ENCODE measurements at regions not wholly inside any gene's neighbourhood (a gene's known extent, or its start where the extent isn't known, plus 50 kb on each side); places are given as distances from the start of the nearest gene placed in this dataset.
A peak's percentile ranks its signal among the peaks of the same experiment; 100 is the strongest.

DNA sequence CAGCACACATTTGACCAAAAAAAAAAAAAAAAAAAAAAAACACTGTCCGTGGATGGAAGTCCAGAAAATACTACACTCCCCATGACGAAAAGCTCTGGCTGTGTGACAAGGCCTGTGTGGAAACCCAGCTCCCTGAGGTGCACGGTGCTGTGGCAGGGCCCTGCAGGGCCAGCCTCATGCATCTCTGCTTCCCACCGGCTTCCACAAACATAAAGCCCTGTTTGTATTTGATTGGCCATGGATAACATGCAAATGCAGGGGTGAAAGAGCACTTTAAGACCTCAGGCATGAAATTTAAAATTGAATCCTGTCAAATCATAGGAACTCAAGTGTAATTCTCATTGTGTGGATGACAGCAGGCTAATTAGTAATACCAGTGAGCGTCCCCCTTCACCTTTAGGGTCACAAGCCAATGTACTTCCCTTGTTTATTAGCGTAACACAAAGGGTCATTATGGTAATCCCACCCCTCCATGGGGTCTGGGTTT is 757.2 kb downstream of the GALR1 start:
- Histone ChIP-seq H3K79me2 (ENCODE audit: low read length) (no peaks in the 10 kb centered on the region), H3K4me3 (ENCODE audit: low read length) (no peak overlapping the region), H3K4me2 (ENCODE audit: low read length) (no peak overlapping the region), H3K27me3 (ENCODE audit: low read depth, low read length) (no peaks in the 10 kb centered on the region), H3K4me1 (ENCODE audit: low read length) (no peaks in the 10 kb centered on the region), H3K9ac (ENCODE audit: low read length) (no peak overlapping the region), H3K36me3 (replicated peaks; ENCODE audit: low read depth, low read length) (no peaks in the 10 kb centered on the region), H3K9me3 (ENCODE audit: insufficient read depth, low read length) (peaks cover 13% of the 10 kb centered on the region; the same call in 1 of the 2 replicates), H3K27ac (ENCODE audit: low read length) (no peak overlapping the region), H2AFZ (ENCODE audit: low read depth, low read length) (no peak overlapping the region), H4K20me1 (ENCODE audit: insufficient read depth, low read length) (no peaks in the 10 kb centered on the region)
- TF ChIP-seq, protein P1, sequence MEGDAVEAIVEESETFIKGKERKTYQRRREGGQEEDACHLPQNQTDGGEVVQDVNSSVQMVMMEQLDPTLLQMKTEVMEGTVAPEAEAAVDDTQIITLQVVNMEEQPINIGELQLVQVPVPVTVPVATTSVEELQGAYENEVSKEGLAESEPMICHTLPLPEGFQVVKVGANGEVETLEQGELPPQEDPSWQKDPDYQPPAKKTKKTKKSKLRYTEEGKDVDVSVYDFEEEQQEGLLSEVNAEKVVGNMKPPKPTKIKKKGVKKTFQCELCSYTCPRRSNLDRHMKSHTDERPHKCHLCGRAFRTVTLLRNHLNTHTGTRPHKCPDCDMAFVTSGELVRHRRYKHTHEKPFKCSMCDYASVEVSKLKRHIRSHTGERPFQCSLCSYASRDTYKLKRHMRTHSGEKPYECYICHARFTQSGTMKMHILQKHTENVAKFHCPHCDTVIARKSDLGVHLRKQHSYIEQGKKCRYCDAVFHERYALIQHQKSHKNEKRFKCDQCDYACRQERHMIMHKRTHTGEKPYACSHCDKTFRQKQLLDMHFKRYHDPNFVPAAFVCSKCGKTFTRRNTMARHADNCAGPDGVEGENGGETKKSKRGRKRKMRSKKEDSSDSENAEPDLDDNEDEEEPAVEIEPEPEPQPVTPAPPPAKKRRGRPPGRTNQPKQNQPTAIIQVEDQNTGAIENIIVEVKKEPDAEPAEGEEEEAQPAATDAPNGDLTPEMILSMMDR (IDR thresholded peaks at IDR 0.05; ENCODE audit: low read depth, low read length): no peak
- no peak for TF ChIP-seq EZH2phosphoT487 (IDR thresholded peaks at IDR 0.05; ENCODE audit: low read depth)

DNA sequence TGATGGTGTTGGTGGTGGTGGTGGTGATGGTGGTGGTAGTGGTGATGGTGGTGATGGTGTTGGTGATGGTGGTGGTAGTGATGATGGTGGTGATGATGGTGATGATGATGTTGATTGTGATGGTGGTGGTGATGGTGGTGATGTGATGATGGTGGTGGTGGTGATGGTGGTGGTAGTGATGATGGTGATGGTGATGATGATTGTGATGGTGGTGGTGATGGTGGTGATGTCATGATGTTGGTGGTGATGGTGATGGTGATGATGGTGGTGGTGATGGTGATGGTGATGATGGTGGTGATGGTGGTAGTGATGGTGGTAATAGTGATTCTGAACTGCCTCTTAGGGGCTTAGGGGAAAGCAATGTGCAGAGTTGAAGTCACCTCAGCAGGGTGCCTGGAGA is 760.7 kb downstream of the GALR1 start:
- H3K9me3 ChIP-seq (ENCODE audit: insufficient read depth, low read length): peaks cover 11% of the 10 kb centered on the region; the same call in 1 of the 2 replicates
- no peak overlapping the region for H3K27ac ChIP-seq (ENCODE audit: low read length)
- H3K27me3 ChIP-seq (ENCODE audit: low read depth, low read length): no peaks in the 10 kb centered on the region
- no peak overlapping the region for H3K4me2 ChIP-seq (ENCODE audit: low read length)
- H3K4me1 ChIP-seq (ENCODE audit: low read length): no peaks in the 10 kb centered on the region
- no peaks in the 10 kb centered on the region for H3K79me2 ChIP-seq (ENCODE audit: low read length)
- no peak overlapping the region for H2AFZ ChIP-seq (ENCODE audit: low read depth, low read length)
- no peaks in the 10 kb centered on the region for H3K36me3 ChIP-seq (replicated peaks; ENCODE audit: low read depth, low read length)
- H4K20me1 ChIP-seq (ENCODE audit: insufficient read depth, low read length): no peaks in the 10 kb centered on the region
- no peak overlapping the region for H3K4me3 ChIP-seq (ENCODE audit: low read length)
- no peak overlapping the region for H3K9ac ChIP-seq (ENCODE audit: low read length)
- TF ChIP-seq EZH2phosphoT487 (IDR thresholded peaks at IDR 0.05; ENCODE audit: low read depth): no peak
- TF ChIP-seq, protein P1 (IDR thresholded peaks at IDR 0.05; ENCODE audit: low read depth, low read length): no peak

DNA sequence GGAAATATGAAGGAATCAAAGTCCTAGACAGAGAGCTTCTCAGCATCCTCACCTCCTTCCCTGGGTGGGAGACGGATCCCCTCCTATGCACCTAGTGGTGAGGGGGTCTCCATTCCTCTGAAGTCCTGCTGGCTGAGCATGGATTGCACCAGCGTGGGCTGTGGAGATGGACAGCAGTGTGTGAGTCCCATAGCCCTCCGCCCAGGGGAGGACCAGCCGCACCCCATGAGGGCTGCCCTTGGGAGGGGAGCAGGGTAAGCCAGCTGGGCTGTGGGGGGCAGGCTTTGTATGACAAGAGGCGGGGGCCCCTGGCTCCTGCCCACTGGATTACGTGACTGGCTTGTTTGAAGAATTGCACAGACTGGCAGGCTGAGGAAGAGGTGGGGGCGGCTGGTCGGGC is 768.2 kb downstream of the GALR1 start:
- H3K4me2 ChIP-seq (ENCODE audit: low read length): no peak overlapping the region
- H3K4me3 ChIP-seq (ENCODE audit: low read length): no peak overlapping the region
- no peaks in the 10 kb centered on the region for H3K27me3 ChIP-seq (ENCODE audit: low read depth, low read length)
- TF ChIP-seq EZH2phosphoT487 (IDR thresholded peaks at IDR 0.05; ENCODE audit: low read depth): no peak
- TF ChIP-seq, protein P1 (IDR thresholded peaks at IDR 0.05; ENCODE audit: low read depth, low read length): no peak
- H2AFZ ChIP-seq (ENCODE audit: low read depth, low read length): no peak overlapping the region
- no peaks in the 10 kb centered on the region for H3K4me1 ChIP-seq (ENCODE audit: low read length)
- H3K9ac ChIP-seq (ENCODE audit: low read length): no peak overlapping the region
- H3K36me3 ChIP-seq (replicated peaks; ENCODE audit: low read depth, low read length): no peaks in the 10 kb centered on the region
- no peaks in the 10 kb centered on the region for H3K79me2 ChIP-seq (ENCODE audit: low read length)
- H3K27ac ChIP-seq (ENCODE audit: low read length): no peak overlapping the region
- H4K20me1 ChIP-seq (ENCODE audit: insufficient read depth, low read length): no peaks in the 10 kb centered on the region; the same call in 1 of the 2 replicates
- no peaks in the 10 kb centered on the region for H3K9me3 ChIP-seq (ENCODE audit: insufficient read depth, low read length)

DNA sequence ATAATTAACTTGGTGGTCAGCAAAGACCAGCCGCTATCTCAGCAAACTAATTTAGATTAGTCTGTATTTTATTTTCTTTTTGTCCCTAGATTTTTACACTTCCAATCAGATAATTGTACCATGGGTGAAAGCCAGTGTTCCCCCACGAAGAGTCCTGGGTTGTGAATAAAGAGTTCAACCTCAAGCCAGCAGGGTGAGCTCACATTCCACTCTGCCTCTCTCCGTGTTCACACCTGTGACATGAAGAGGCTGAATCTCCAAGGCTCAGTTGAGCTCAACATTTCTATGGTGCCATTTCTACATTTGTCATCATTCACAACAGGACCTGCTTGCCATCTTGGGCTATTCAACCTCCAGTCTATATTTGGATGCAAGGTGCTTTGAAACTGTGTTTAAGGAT is 771.5 kb downstream of the GALR1 start:
- no peak overlapping the region for H3K4me2 ChIP-seq (ENCODE audit: low read length)
- no peaks in the 10 kb centered on the region for H3K79me2 ChIP-seq (ENCODE audit: low read length)
- H3K27me3 ChIP-seq (ENCODE audit: low read depth, low read length): no peaks in the 10 kb centered on the region
- H3K4me3 ChIP-seq (ENCODE audit: low read length): no peak overlapping the region
- no peaks in the 10 kb centered on the region for H3K4me1 ChIP-seq (ENCODE audit: low read length)
- H4K20me1 ChIP-seq (ENCODE audit: insufficient read depth, low read length): no peaks in the 10 kb centered on the region; the same call in 1 of the 2 replicates
- TF ChIP-seq, protein P1 (IDR thresholded peaks at IDR 0.05; ENCODE audit: low read depth, low read length): peak; percentile 17; the same call in 1 of the 2 replicates
- TF ChIP-seq EZH2phosphoT487 (IDR thresholded peaks at IDR 0.05; ENCODE audit: low read depth): no peak
- no peak overlapping the region for H3K9ac ChIP-seq (ENCODE audit: low read length)
- H3K9me3 ChIP-seq (ENCODE audit: insufficient read depth, low read length): no peaks in the 10 kb centered on the region
- no peak overlapping the region for H2AFZ ChIP-seq (ENCODE audit: low read depth, low read length)
- H3K36me3 ChIP-seq (replicated peaks; ENCODE audit: low read depth, low read length): no peaks in the 10 kb centered on the region
- H3K27ac ChIP-seq (ENCODE audit: low read length): no peak overlapping the region
